GM19467 (cell line): ENCODE measurements at regions not wholly inside any gene's neighbourhood (a gene's known extent, or its start where the extent isn't known, plus 50 kb on each side); places are given as distances from the start of the nearest gene placed in this dataset.
"Not testable (repeated sequence)": the region's sequence is repeated elsewhere in the genome, so short reads cannot be mapped to it uniquely, and the experiment has no call there.

ENCODE experiments used
- ATAC-seq: cut with Tn5 transposase; IDR thresholded peaks from one replicate; pipeline ENCODE4 v1.9.1; 2021; ENCODE audit warnings: mild to moderate bottlenecking, moderate library complexity; ENCODE audit not compliant: unreplicated experiment

DNA sequence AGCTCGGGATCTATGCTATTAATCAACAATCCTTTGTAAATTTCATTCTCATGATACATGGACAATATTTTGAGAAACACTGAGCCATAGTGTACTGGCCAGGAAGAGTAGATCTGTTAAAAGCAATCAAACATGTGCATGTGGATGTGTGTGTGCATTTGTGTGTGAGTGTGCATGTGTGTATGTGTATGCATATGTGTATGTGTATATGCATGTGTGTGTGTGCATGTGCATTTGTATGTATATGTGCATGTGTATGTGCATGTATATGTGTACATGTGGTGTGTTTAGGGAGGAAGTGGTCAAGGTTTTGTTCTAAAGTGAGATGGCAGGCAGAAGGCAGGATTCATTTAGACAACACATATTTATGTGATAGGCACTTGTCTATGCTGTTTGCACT, 623.8 kb downstream of the ADCYAP1 start:
- no peak for ATAC-seq

DNA sequence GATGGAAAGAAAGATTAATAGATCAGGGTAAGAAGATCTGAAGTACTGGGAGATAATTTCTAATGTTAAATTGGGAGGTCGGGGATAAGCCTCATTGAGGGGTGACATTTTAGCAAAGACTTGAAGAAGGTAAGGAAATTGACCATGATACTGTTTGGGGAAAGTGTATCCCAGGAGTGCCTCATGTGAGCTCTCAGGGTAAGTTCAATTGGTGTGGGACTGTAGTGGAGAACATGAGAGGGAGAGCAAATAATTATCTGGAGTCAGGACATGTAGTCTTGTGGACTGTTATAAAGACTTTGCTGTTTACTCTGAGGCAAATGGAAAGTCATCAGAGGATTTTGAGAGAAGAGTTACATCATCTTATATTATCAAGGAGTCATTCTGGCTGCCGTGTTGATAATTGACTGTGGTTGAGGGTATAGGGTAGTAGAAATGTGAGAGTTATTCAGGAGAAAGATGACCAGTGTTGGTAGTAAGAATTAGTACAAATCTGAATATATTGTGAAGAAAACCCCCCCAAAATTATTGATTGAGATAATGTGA, 624.4 kb downstream of the ADCYAP1 start:
- ATAC-seq, result no peak

DNA sequence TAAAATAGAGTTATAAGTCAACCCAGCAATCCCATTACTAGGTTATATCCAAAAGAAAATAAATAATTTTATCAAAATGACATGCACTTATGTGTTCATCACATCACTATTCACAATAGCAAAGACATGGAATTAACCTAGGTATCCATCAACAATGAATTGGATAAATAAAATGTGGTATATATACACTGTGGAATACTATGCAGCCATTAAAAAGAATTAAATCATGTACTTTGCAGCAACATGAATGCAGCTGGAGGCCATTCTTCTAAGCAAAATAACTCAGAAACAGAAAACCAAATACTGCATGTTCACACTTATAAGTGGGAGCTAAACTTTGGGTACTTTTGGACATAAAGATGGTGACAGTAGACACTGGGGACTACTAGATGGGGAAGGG, 626.0 kb downstream of the ADCYAP1 start:
- ATAC-seq, result no peak

DNA sequence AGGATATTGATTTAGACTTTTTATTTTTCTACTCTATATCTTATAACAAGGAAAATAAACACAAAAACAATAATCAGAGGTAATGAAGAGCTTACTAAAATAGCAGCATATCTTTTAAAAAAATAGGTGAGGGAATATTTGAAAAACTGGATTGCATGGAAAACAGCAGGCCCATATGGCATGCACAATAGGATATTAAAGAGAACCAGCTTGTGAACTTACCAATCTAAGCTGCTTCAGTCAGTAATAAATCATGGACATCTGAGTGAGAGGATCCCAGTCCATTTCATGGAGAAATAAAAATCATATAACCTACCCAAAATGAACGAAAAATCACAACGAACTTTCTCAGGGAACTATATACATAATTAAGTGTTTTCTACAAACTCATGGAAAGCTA, 634.6 kb downstream of the ADCYAP1 start:
- ATAC-seq, result no peak

DNA sequence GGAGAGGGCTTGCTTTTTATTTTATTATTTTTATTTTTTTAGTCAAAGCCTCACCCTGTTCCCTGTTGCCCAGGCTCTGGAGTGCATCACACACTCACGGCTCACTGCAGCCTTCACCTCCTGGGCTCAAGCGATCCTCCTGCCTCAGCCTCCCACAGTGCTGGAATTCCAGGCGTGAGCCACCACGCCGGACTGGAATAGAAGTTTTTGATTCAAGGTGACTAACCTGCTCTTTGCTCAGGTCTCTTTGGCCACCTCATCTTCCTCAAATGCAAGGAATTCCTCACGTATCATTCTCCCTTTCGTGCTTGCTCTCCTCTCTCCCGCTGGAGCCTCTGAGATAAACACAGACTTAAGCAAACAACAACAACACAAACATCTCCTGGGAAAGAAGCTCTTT, 636.8 kb downstream of the ADCYAP1 start:
- no peak for ATAC-seq

DNA sequence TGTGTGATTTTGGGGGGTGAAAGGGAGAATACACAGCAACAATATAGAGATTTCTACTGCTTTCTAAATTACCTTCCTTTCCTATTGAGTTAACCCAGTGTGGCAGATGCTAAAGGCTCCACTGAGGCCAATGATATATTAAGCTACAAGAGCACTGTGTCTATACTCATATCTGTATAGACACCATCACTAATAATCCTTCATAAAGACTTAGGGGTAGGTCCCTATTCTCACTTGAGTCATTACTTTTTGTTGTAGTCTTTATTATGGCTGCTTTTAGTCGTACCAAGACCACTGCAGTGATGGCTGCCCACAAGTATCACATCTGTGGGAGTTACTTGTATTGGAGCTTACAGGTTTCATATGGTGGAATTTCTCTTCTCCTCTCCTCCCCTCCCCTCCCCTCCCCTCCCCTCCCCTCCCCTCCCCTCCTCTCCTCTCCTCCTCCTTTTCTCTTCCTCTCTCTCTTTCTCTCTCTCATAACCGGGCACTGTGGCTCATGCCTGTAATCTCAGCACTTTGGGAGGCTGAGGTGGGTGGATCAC, 637.6 kb downstream of the ADCYAP1 start:
- no peak for ATAC-seq

DNA sequence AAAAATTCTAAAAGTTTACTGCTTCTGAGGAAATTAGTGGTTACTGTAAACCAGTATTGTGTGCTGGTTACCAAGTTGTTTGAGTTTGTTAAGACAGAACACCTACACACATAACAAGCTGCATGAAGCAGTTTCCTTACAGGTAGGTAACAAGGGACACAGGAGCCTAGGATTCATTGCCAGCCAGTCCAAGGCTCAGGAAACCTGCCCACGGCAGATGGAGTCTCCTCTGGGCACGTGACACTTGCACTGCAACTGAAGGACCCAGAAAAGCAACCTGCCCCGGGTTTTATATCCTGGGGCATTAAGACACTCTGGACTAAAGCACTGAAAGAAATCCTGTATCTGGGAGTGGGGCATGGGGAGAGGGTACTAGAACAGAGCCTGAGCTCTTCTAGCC, 639.3 kb downstream of the ADCYAP1 start:
- ATAC-seq, result no peak

DNA sequence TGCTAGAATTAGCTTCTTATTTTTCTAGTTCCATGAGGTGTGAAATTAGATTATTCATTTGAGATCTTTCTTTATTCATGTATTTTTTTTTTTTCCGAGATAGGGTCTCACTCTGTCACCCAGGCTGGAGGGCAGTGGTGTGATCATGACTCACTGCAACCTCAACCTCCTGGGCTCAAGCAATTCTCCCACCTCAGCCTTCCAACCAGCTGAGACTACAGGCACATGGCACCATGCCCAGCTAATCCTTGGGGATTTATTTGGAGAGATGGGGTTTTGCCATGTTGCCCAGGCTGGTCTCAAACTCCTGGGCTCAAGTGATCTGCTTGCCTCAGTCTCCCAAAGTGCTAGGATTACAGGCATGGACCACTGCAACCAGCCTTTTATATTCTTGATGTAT, 653.0 kb downstream of the ADCYAP1 start:
- not testable (repeated sequence) for ATAC-seq

DNA sequence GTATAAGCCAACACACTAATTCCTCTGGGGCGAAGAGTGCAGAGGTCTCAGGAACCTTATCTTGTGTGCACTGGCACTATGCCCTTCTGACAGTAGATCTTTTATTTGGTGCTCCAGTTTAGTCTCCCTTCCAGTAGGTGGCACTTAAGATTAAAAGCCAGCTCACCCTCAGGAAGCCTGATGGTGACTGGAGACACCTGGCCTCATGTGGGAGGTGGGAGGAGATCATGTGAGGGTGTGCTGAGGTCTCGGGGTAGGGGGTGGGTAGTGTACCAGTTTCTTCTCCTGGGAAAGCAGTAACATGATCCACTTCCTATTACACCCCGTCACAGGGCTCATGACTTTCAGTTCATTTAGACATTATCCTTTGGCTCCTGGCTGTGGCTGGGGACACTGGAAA, 654.9 kb downstream of the ADCYAP1 start:
- ATAC-seq, result no peak

DNA sequence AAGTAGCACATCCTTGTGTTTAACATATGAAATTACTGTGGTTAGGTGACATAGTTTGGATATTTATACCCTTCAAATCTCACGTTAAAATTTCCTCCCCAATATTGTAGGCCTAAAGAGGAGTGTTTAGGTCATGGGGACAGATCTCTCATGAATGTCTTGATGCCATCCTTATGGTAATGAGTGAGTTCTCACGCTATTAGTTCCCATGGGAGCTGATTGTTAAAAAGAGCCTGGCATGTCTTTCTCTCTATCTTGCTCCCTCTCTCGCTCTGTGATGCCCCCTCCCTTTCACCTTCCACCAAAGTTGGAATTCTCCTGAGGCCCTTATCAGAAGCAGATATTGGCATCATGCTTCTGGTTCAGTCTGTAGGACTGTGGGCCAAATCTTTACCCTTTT, 660.1 kb downstream of the ADCYAP1 start:
- ATAC-seq, result no peak

DNA sequence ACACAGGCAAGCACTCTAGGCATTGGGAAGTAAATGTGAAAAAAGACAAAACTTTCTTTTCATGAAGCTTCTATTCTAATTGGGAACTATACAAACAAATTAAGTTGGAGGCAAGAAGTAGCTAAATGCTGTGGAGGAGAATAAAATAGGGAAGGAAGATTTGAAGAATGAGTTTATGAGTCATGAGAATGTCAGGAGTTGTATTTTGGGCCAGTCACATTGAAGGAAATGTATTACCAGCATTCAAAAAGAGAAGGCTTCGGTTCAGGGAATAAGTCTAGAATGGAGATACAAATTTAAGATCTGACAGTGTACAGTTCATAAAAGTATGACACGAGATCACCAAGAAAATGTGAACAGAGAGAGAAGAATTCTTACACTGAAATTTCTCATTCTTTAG, 666.5 kb downstream of the ADCYAP1 start:
- no peak for ATAC-seq

DNA sequence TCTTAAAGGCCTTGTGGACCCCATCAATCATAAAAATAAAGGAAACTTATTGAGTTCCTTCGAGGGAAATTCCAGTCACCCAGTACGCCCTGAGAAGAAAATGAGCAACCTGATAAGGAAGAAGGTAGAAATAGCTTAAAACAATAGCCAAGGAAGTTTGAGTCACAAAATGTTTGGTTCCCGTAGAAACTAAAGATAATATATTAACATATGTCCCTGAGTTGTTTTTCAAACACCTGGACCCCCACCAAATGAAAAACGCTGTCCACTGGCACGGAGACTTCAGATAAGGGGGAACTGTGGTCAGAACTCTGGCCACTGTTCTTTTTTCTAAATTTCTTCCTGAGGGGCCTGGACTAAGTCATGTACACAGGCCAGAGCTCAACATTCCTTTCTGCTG, 669.1 kb downstream of the ADCYAP1 start:
- no peak for ATAC-seq

DNA sequence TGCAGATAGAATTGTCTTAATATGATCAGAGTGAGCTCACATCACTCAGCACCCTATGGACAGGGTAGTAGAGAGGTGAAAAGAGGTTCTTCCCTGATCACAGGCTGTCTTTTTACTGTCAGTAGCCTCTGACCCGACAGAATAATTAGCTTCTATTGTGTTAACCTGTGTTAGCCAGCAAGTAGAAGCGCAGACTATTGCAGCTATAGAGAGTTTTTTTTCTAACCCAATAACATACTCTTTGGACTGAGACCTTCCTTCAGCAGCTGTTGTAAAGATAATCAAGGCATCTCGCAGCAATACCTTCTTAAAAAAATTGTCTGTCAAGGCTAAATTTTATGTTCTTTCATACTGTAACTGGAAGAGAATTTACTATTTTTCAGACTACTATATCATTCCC, 670.4 kb downstream of the ADCYAP1 start:
- ATAC-seq, result no peak

DNA sequence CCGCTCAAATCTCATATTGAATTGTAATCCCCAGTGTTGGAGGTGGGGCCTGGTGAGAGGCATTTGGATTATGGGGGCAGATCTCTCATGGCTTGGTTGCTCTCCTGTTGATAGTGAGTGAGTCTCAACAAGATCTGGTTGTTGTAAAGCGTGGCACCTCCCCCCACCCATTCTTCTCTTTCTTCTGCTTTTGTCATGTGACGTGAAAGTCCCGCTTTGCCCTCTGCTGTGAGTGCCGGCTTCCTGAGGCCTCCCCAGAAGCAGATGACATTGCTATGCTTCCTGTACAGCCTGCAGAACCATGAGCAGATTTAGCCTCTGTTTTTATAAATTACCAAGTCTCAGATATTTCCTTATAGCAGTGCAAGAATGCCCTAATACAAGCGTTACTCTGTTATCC, 673.8 kb downstream of the ADCYAP1 start:
- ATAC-seq, result no peak

DNA sequence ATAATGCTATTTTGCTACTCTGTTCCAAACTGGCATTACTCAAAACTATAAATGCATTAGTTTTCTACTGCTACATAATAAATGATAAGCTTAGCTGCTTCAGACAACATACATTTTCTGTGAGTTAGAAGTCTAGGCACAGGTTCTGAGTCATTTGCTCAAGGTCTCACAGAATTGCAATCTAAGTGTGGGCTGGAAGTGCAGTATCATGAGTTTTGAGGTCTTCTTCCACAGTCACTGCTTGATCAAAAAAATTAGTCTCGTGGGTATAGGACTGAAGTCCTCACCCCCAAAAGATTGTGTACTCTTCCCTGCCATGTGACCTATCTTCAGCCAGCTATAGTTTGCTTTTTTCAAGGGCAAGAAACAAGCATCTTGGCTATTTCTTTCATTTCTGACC, 676.9 kb downstream of the ADCYAP1 start:
- no peak for ATAC-seq

DNA sequence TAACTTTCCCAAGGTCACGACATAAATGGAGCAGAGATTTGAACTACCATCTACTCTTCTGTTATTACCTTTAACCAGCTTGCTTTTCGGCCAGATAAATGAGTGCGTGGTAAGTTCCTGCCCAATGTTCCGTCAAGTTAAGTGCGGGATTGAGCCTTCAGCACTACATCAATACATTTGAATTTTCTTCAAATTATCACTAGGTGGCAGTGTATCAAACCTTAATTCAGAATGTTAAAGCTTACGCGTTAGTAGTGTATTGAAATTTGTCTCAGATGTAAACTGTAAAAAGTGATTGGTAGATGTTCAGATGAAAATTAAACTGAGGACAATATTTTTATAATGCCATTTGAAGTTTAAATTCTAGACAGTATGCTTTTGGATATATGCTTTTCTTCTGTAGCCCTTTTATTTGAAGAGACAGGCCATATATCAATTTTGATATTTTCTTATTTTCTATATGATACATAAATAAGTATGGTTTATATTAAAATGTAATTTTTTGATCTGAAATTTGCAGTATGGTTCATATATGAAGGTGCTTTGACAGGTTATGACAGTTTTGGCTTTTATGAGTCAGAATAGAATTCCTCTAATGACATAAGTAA, 681.3 kb downstream of the ADCYAP1 start:
- no peak for ATAC-seq

DNA sequence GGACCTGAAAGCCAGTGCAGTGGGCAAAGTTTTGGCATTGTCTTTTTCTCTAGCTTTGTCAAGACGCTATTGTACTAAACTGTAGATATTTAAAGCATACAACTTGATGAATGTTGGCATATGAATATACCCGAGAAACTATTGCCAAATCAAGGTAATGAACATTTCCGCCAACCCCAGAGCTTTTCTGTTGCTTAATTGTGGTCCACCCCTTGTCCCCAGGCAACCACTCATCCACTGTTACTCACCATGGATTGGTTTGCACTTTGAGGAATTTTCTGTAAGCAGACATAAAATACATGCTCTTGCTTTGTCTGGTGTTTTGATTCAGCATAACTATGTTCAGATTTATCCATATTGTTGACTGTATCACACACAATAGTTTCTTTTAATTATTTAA, 688.4 kb downstream of the ADCYAP1 start:
- ATAC-seq, result no peak

DNA sequence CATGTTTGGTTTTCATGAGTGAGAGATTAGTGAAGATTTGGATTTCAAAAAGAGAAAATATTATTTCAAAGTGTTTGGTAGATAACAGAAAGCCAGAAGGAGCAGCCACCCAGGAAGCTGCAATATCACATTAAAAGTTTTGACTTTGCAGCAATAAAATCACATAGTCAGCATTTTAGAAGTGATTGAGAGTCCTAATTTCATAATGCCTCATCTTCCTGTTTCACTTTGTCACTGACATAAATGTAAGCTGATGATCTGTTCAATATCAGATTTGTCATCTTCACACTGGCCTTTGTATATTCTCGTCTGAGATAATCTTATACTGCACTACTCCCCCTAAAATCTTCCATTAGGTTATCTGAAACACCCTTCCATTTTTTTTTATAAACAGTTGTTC, 690.5 kb downstream of the ADCYAP1 start:
- ATAC-seq, result no peak

DNA sequence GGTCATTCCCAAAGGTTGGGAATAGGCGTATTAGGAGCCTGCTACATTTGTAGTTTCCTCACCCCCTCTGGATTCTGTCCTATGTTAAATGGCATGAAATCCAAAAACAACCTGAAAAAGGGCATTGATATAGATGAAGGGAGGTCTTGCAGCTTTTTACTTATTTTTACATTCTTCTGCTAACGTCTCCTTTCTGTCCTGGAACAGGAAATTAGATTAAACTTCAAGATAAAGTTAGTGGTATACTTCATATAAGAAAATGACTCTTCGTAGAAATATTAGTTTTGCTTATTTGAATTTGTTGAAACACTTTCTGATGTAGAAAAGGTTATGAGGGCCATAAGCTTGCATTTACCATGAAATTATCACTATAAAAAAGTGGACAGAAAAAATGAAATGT, 694.5 kb downstream of the ADCYAP1 start:
- ATAC-seq, result no peak

DNA sequence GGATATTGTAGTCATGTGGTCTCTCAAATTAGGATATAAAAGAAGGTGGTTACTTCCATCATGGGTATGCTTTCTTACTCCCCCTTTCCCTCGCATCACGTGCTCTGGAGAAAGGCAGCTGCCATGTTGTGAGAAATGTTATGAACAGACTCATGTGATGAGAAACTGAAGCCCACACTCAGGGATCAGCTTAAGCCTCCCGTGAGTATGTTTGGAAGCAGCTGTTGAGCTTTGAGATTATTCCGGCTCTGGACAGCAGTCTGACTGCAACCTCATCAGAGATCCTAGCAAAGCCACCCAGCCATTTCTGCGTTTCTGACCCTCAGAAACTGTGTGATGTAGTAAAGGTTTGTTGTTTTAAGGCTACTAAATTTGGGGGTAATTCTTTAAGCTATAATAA, 700.1 kb downstream of the ADCYAP1 start:
- no peak for ATAC-seq

DNA sequence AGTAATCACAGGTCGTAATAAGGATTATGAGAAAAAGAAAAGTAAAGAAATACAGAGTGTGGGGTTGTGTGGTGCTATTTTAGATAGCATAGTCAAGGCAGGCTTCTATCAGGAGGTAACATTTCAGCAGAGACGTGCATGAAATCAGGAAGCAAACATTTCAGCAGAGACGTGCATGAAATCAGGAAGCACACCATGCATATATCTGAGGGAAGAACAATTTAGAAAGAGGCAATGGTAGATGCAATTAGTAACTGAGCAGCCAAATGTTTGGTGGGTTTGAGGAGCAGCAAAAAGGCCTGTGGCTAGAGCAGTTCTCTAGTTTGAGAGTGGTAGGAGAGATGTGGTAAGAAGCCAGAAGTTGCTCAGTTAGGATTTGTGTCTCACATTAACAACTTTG, 713.7 kb downstream of the ADCYAP1 start:
- ATAC-seq, result no peak

DNA sequence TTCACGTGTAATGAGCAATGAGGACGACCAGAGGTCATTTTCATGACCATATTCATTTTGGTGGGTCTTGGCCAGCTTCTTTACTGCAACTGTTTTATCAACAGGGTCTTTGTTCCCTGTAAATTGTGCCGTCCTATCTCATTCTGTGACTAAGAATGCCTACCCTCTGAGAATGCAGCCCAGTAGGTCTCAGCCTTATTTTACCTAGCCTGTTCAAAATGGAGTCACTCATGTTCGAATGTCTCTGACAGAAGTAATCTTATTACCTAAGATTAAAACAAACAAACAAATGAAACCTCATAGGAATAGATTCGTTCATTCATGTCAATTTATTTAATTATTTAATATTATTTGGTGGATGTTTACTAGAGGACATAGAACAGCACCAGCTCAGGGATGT, 714.8 kb downstream of the ADCYAP1 start:
- ATAC-seq, result no peak

DNA sequence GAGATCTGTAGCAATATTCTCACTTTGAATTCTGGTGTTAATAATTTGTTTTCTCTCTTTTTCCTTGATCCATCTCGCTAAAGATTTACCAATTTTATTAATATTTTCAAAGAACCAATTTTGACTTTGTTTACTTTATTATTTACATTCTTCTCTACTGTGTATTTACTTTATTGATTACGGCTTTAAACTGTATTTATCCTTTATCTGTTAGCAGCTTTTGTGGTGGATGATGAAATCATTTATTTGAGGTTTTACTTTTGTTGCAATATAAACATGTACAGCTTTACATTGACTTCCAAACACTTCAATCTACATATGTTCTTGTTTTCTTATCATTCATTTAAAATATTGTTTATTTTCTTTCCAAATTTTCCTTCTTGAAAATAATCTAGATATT, 719.9 kb downstream of the ADCYAP1 start:
- no peak for ATAC-seq
